HL-60 (cell line): ENCODE measurements at regions not wholly inside any gene's neighbourhood (a gene's known extent, or its start where the extent isn't known, plus 50 kb on each side); places are given as distances from the start of the nearest gene placed in this dataset.

Source experiments
- DNase-seq, 2 experiments: peaks; one replicate each; pipeline ENCODE4 v3.0.0-alpha.2; 2010 to 2020; ENCODE audit warnings: low read depth in 1 of 2, low spot score in 1 of 2
- H3K27ac ChIP-seq: fragments of 250-450 bp; sonication (Bioruptor Pico); replicated peaks from 2 replicates; pipeline ENCODE4 v1.5.1; 2020; ENCODE audit warnings: mild to moderate bottlenecking, moderate library complexity
- H3K27me3 ChIP-seq: fragments of 250-450 bp; sonication (Bioruptor Pico); 2 replicates; pipeline ENCODE4 v1.5.1; 2021; ENCODE audit warnings: mild to moderate bottlenecking, moderate library complexity; ENCODE audit not compliant: insufficient read depth, poor library complexity, severe bottlenecking
- H3K4me3 ChIP-seq: replicated peaks from 2 replicates; pipeline ENCODE4 v1.5.1; 2011; ENCODE audit warnings: mild to moderate bottlenecking, control low read depth, low read length; ENCODE audit not compliant: insufficient read depth
- GABPA ChIP-seq: IDR thresholded peaks from 2 replicates; pipeline ENCODE4 v1.6.1; 2012; ENCODE audit warnings: low read depth
- POLR2AphosphoS5 ChIP-seq: IDR thresholded peaks from 2 replicates; pipeline ENCODE4 v1.6.1; 2012; ENCODE audit warnings: low read depth
- SPI1 ChIP-seq: IDR thresholded peaks from 2 replicates; pipeline ENCODE4 v1.6.1; 2012; ENCODE audit warnings: low read depth, mild to moderate bottlenecking, borderline replicate concordance
- TF ChIP-seq, protein P1 (sequence below): IDR thresholded peaks from one replicate; pipeline ENCODE4 v1.5.1; 2011; ENCODE audit warnings: low read length, control low read depth, inconsistent platforms; ENCODE audit not compliant: insufficient read depth
- TF ChIP-seq, protein P2 (sequence below): IDR thresholded peaks from 2 replicates; pipeline ENCODE4 v1.6.1; 2012; ENCODE audit warnings: low read depth; ENCODE audit not compliant: insufficient replicate concordance

DNA sequence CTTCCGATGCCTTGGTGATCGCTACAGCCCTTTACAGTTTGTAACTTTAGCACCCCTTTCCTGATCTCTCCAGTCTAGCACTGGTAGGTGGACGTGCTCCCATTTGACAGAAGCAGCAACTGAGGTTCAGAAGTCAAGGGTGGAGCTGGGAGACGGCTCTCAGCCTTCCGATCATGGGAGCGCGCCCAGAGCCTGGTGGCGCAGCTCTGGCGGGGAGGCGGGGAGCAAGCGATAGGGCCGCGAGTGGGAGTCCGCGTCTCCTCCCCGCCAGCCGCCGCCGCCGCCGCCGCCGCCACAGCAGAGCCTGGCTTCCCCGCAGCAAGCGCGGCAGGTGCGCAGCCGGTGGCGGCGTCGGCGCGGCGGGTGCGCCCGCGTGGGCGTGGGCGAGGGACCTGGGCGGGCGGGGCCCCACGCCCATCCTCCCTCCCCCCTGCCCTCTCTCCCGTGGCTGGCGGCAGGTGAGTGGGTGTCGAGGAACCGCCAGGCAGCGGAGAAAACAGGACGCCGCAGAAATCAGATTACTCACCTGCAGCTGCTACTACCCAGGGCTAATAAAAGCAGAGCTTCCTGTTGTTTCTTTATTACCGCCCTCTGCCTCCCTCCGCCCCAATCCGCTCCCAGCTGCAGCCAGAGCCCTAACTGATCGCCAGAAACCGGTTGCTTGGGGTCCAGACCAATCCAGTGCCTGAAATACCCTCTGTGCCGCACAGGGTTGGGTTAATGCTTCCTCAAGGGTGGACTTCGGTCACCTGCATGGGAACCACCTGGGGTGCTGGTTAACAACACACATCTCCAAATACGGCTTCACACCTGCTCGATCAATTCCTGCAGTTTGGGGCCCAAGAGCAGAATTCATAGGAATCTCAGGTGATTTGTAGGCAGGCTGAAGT, 60.2 kb upstream of the ID3 start:
- Histone ChIP-seq H3K27me3 (peaks cover 44% of the 10 kb centered on the region), H3K4me3 (no peak overlapping the region), H3K27ac (no peak overlapping the region)
- no peak for DNase-seq
- TF ChIP-seq POLR2AphosphoS5 (no peak), GABPA (no peak)
- TF ChIP-seq, protein P1, sequence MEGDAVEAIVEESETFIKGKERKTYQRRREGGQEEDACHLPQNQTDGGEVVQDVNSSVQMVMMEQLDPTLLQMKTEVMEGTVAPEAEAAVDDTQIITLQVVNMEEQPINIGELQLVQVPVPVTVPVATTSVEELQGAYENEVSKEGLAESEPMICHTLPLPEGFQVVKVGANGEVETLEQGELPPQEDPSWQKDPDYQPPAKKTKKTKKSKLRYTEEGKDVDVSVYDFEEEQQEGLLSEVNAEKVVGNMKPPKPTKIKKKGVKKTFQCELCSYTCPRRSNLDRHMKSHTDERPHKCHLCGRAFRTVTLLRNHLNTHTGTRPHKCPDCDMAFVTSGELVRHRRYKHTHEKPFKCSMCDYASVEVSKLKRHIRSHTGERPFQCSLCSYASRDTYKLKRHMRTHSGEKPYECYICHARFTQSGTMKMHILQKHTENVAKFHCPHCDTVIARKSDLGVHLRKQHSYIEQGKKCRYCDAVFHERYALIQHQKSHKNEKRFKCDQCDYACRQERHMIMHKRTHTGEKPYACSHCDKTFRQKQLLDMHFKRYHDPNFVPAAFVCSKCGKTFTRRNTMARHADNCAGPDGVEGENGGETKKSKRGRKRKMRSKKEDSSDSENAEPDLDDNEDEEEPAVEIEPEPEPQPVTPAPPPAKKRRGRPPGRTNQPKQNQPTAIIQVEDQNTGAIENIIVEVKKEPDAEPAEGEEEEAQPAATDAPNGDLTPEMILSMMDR: no peak
- TF ChIP-seq, protein P2, sequence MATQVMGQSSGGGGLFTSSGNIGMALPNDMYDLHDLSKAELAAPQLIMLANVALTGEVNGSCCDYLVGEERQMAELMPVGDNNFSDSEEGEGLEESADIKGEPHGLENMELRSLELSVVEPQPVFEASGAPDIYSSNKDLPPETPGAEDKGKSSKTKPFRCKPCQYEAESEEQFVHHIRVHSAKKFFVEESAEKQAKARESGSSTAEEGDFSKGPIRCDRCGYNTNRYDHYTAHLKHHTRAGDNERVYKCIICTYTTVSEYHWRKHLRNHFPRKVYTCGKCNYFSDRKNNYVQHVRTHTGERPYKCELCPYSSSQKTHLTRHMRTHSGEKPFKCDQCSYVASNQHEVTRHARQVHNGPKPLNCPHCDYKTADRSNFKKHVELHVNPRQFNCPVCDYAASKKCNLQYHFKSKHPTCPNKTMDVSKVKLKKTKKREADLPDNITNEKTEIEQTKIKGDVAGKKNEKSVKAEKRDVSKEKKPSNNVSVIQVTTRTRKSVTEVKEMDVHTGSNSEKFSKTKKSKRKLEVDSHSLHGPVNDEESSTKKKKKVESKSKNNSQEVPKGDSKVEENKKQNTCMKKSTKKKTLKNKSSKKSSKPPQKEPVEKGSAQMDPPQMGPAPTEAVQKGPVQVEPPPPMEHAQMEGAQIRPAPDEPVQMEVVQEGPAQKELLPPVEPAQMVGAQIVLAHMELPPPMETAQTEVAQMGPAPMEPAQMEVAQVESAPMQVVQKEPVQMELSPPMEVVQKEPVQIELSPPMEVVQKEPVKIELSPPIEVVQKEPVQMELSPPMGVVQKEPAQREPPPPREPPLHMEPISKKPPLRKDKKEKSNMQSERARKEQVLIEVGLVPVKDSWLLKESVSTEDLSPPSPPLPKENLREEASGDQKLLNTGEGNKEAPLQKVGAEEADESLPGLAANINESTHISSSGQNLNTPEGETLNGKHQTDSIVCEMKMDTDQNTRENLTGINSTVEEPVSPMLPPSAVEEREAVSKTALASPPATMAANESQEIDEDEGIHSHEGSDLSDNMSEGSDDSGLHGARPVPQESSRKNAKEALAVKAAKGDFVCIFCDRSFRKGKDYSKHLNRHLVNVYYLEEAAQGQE: no peak

DNA sequence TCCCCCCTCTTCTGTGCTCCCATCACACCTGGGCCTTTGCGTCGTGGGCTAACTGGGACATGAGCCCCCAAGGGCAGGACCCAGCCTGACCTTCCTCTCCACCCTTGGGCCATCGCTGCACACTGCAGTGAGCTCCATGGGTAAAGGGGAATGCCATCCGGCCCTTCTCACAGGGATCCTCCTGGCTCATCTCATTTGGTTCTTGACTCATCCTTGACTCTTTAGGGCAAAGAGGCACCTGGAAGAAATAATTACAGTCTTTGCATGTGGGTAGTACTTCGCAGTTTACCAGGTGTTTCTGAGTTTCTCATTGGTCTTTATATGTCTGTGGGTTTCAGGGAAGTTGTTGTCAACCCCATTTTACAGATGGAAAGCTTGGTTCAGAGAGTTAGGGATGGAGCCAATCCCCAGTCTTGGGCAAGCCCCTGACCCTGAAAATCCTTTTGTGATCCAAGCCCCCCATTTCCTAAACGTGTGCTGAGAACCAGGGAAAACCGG, 59.3 kb upstream of the ID3 start:
- Histone ChIP-seq H3K4me3 (no peak overlapping the region), H3K27me3 (peaks cover 44% of the 10 kb centered on the region), H3K27ac (no peak overlapping the region)
- no peak for TF ChIP-seq GABPA
- no peak for TF ChIP-seq POLR2AphosphoS5
- TF ChIP-seq, protein P2: no peak
- no peak for TF ChIP-seq SPI1
- TF ChIP-seq, protein P1: no peak
- no peak for DNase-seq

DNA sequence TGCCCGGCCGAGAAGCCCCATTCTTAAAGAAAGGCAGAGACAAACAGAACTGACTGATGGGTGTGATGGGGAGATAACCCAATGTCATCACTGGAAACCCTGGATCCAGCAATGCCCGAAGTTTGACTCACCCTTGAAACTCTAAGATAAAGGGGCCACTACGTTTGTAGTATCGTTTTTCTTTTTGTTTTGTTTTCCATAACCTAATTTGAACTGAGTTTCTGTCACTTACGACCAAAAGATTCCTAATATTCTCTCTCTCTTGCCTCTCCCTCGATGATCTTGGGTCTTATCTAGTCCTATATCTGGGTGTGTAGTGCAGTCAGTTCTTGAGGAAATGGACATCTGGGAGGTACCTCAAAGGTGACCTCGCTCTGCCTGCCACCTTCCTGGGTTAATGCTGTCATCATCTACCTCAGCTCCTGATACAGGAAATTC, 57.8 kb upstream of the ID3 start:
- no peak for TF ChIP-seq GABPA
- no peak for TF ChIP-seq SPI1
- TF ChIP-seq, protein P1: no peak
- TF ChIP-seq, protein P2: no peak
- TF ChIP-seq POLR2AphosphoS5: no peak
- peaks cover 44% of the 10 kb centered on the region for H3K27me3 ChIP-seq
- no peak overlapping the region for H3K4me3 ChIP-seq
- no peak for DNase-seq
- H3K27ac ChIP-seq: no peak overlapping the region
